Keratinocyte (primary cell): ENCODE measurements at regions not wholly inside any gene's neighbourhood (a gene's known extent, or its start where the extent isn't known, plus 50 kb on each side); places are given as distances from the start of the nearest gene placed in this dataset.

Experiments used
- DNase-seq: peaks from one replicate; pipeline ENCODE4 v3.0.0-alpha.2; 2011; ENCODE audit warnings: low read depth, missing footprints, low spot score
- FAIRE-seq: peaks from 2 replicates; lab custom pipeline; 2011; peaks lifted over from hg19 to GRCh38; lab: Jason Lieb, UNC
- H2AFZ ChIP-seq: 2 replicates; pipeline ENCODE4 v1.6.0; 2012; ENCODE audit warnings: low read length, control low read depth, inconsistent platforms; ENCODE audit not compliant: control insufficient read depth
- H3K27ac ChIP-seq: 2 replicates; pipeline ENCODE4 v1.5.1; 2011; ENCODE audit warnings: low read length; ENCODE audit not compliant: control insufficient read depth, insufficient read depth
- H3K27me3 ChIP-seq: 3 replicates; pipeline ENCODE4 v1.6.0; 2011; ENCODE audit warnings: low read length; ENCODE audit not compliant: control insufficient read depth, insufficient read depth; ENCODE audit errors: extremely low read depth
- H3K36me3 ChIP-seq, 2 experiments: 2 replicates in 1 of 2; 3 replicates in 1 of 2; pipeline ENCODE4 v1.5.1; 2011; ENCODE audit warnings: low read length in 2 of 2, mild to moderate bottlenecking in 1 of 2; ENCODE audit not compliant: control insufficient read depth in 2 of 2, insufficient read depth in 2 of 2; ENCODE audit errors: extremely low read depth in 1 of 2
- H3K4me1 ChIP-seq: 3 replicates; pipeline ENCODE4 v1.5.1; 2011; ENCODE audit warnings: low read length; ENCODE audit not compliant: control insufficient read depth, insufficient read depth; ENCODE audit errors: extremely low read depth
- H3K4me2 ChIP-seq: 3 replicates; pipeline ENCODE4 v1.6.0; 2011; ENCODE audit warnings: low read depth, low read length; ENCODE audit not compliant: control insufficient read depth, insufficient read depth; ENCODE audit errors: extremely low read depth
- H3K4me3 ChIP-seq, 3 experiments: fragments of 200-600 bp in 1 of 3; sonication (generic) in 1 of 3; 2 replicates in 2 of 3; 3 replicates in 1 of 3; pipeline ENCODE4 v1.5.1; 2011 to 2016; ENCODE audit warnings: low read length in 3 of 3, mild to moderate bottlenecking in 3 of 3, control low read depth in 2 of 3, inconsistent platforms in 1 of 3, low read depth in 1 of 3, mixed read lengths in 1 of 3, mixed run types in 1 of 3, moderate library complexity in 1 of 3; ENCODE audit not compliant: control insufficient read depth in 2 of 3, insufficient read depth in 2 of 3; ENCODE audit errors: extremely low read depth in 1 of 3
- H3K79me2 ChIP-seq: 2 replicates; pipeline ENCODE4 v1.6.0; 2012; ENCODE audit warnings: low read length; ENCODE audit not compliant: control insufficient read depth, insufficient read depth
- H3K9ac ChIP-seq: 3 replicates; pipeline ENCODE4 v1.6.0; 2011; ENCODE audit warnings: low read length; ENCODE audit not compliant: control insufficient read depth, insufficient read depth; ENCODE audit errors: extremely low read depth
- H3K9me1 ChIP-seq: 3 replicates; pipeline ENCODE4 v1.6.0; 2011; ENCODE audit warnings: low read length; ENCODE audit not compliant: control insufficient read depth, insufficient read depth; ENCODE audit errors: extremely low read depth
- H3K9me3 ChIP-seq: 2 replicates; pipeline ENCODE4 v1.5.1; 2012; ENCODE audit warnings: low read depth, low read length; ENCODE audit not compliant: control insufficient read depth
- H4K20me1 ChIP-seq: 3 replicates; pipeline ENCODE4 v1.6.0; 2011; ENCODE audit warnings: low read length; ENCODE audit not compliant: control insufficient read depth, insufficient read depth; ENCODE audit errors: extremely low read depth
- EZH2 ChIP-seq: IDR thresholded peaks from one replicate; pipeline ENCODE4 v1.6.1; 2012; ENCODE audit warnings: inconsistent platforms, mild to moderate bottlenecking, low read length, moderate library complexity
- dilution Hi-C: fragments of 300-500 bp; cut with MboI; formaldehyde crosslinking; loops from one replicate; pipeline ENCODE4 v1.7.0; 2020; ENCODE audit warnings: low sequenced_read_pairs; ENCODE audit not compliant: extremely low pct_ligation_motif_present
- TF ChIP-seq, protein P1 (sequence below), 3 experiments: IDR thresholded peaks in 1 of 3; conservative IDR thresholded peaks in 1 of 3; optimal IDR thresholded peaks in 1 of 3; 2 replicates in 2 of 3; 3 replicates in 1 of 3; pipeline versions ENCODE3 to v1.5.1; 2011; ENCODE audit warnings: low read length in 3 of 3, mild to moderate bottlenecking in 3 of 3, moderate library complexity in 2 of 3, control low read depth in 1 of 3, inconsistent platforms in 1 of 3; ENCODE audit not compliant: insufficient read depth in 2 of 3; ENCODE audit errors: extremely low read depth in 1 of 3

DNA sequence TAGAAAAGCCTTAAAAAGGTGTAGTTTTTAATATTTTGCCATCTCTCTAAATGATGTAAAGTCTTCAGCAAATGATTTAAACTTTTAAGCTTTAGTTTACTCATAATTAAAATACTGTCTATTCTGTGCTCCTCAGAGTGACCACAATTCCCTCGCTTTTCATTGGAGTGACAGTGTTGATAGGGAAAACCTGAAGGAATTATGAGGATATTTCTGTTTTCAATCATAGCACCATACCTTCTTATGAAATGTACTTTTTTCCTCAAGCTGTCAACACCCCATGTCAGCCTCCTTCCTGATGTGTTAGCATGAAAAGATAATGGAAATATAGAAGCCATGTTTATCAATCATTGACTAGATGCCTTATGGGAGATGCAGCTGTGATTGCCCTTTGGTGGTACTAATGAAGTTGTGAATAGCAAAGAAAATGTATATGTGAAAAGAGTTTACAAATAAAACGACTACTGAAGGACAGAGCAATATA, 145.4 kb upstream of the EYS start:
- H3K4me2 ChIP-seq, result no peak overlapping the region
- no peaks in the 10 kb centered on the region for H3K4me1 ChIP-seq
- TF ChIP-seq, protein P1, sequence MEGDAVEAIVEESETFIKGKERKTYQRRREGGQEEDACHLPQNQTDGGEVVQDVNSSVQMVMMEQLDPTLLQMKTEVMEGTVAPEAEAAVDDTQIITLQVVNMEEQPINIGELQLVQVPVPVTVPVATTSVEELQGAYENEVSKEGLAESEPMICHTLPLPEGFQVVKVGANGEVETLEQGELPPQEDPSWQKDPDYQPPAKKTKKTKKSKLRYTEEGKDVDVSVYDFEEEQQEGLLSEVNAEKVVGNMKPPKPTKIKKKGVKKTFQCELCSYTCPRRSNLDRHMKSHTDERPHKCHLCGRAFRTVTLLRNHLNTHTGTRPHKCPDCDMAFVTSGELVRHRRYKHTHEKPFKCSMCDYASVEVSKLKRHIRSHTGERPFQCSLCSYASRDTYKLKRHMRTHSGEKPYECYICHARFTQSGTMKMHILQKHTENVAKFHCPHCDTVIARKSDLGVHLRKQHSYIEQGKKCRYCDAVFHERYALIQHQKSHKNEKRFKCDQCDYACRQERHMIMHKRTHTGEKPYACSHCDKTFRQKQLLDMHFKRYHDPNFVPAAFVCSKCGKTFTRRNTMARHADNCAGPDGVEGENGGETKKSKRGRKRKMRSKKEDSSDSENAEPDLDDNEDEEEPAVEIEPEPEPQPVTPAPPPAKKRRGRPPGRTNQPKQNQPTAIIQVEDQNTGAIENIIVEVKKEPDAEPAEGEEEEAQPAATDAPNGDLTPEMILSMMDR (optimal IDR thresholded peaks at IDR 0.05 in 1 of 3, IDR thresholded peaks at IDR 0.05 in 1 of 3, conservative IDR thresholded peaks at IDR 0.05 in 1 of 3; ENCODE audit: extremely low read depth in 1 of 3, insufficient read depth in 2 of 3, low read length in 3 of 3), result no peak
- no peak for TF ChIP-seq EZH2
- DNase-seq (no peak), FAIRE-seq (no peak)
- H3K4me3 ChIP-seq, result no peak overlapping the region
- H3K9ac ChIP-seq, result no peak overlapping the region
- no peaks in the 10 kb centered on the region for H3K27me3 ChIP-seq
- no peaks in the 10 kb centered on the region for H3K9me3 ChIP-seq
- H3K79me2 ChIP-seq, result no peaks in the 10 kb centered on the region
- dilution Hi-C loops, result no loop called here
- no peaks in the 10 kb centered on the region for H3K36me3 ChIP-seq
- no peaks in the 10 kb centered on the region for H4K20me1 ChIP-seq
- no peak overlapping the region for H3K27ac ChIP-seq
- no peak overlapping the region for H2AFZ ChIP-seq
- H3K9me1 ChIP-seq, result no peaks in the 10 kb centered on the region

DNA sequence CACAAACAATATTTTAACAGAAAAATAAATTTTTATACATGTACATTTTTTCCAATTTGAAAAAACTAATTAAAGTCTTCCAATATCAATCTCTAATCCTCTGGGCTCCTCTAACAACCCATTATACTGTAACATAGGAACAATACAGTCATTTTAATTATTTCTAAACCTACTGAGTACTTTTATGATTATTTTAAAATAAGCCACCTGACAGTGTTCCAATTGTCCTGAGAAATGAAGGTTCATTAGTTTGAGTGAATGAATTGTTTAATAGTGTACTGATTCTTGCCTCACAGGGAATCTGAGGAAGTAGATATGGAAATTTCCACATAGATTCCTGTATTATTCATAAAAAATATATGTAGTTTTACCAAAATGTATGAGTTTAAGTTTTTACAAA, 123.1 kb upstream of the EYS start:
- FAIRE-seq, result no peak

More for the DNA sequence above, 123.1 kb upstream of the EYS start:
- no peaks in the 10 kb centered on the region for H3K27me3 ChIP-seq
- no peaks in the 10 kb centered on the region for H3K36me3 ChIP-seq
- no peaks in the 10 kb centered on the region for H3K9me1 ChIP-seq
- no peak for DNase-seq
- H3K9ac ChIP-seq, result no peak overlapping the region
- H3K4me1 ChIP-seq, result no peaks in the 10 kb centered on the region
- TF ChIP-seq, protein P1 (optimal IDR thresholded peaks at IDR 0.05 in 1 of 3, IDR thresholded peaks at IDR 0.05 in 1 of 3, conservative IDR thresholded peaks at IDR 0.05 in 1 of 3; ENCODE audit: extremely low read depth in 1 of 3, insufficient read depth in 2 of 3, low read length in 3 of 3), result no peak
- no peak for TF ChIP-seq EZH2
- no peaks in the 10 kb centered on the region for H3K9me3 ChIP-seq
- H2AFZ ChIP-seq, result no peak overlapping the region
- H3K27ac ChIP-seq, result no peak overlapping the region
- no peaks in the 10 kb centered on the region for H3K79me2 ChIP-seq
- dilution Hi-C loops, result no loop called here
- no peaks in the 10 kb centered on the region for H4K20me1 ChIP-seq
- no peak overlapping the region for H3K4me2 ChIP-seq
- H3K4me3 ChIP-seq, result no peak overlapping the region
